ENCODE measurements at regions not wholly inside any gene's neighbourhood (a gene's known extent, or its start where the extent isn't known, plus 50 kb on each side); places are given as distances from the start of the nearest gene placed in this dataset.
"Not testable (repeated sequence)": the region's sequence is repeated elsewhere in the genome, so short reads cannot be mapped to it uniquely, and the experiment has no call there.

DNA sequence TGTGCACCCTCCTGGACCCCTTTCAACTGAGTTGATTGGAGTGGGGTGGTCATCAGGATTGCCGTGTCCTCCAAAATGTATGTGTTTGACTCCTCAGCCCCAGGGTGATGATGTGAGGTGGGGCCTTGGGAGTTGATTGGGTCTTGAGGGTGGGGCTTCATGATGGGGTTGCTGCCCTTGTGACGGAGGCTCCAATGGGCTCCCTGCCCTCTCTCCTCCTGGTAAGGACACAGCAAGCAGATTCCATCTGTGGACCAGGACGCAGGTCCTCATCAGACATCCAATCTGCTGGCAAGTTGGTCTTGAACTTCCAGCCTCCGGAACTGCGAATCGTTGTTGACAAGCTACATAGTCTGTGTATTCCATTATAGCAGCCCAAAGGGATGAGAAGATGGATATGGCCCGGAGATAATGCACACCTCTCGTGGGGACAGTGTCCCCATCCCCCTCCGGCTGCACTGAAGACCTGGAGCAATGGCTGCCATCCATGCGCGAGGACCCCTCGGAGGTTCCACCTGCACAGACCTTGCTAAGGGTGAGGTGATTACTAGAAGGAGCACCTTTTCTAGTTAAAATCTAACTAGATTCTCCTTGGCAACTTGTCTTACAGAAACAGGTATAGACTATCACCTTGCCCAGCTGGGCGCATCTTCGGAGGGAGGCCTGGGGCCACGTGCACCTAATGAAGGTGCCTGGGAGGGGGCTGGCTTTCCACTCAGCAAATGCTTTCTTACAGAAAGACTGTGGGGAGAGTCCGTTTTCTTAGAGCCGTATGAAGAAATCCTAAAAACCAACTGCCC is 75.7 kb upstream of the IRX4 start:
- no peak overlapping the region for H3K27ac Mint-ChIP-seq
- no peaks in the 10 kb centered on the region for H3K4me1 Mint-ChIP-seq
- DNase-seq: no peak
- H3K36me3 Mint-ChIP-seq: no peaks in the 10 kb centered on the region
- H3K9me3 Mint-ChIP-seq: no peaks in the 10 kb centered on the region
- H3K4me3 Mint-ChIP-seq: no peak overlapping the region
- peaks cover 15% of the 10 kb centered on the region for H3K27me3 Mint-ChIP-seq

DNA sequence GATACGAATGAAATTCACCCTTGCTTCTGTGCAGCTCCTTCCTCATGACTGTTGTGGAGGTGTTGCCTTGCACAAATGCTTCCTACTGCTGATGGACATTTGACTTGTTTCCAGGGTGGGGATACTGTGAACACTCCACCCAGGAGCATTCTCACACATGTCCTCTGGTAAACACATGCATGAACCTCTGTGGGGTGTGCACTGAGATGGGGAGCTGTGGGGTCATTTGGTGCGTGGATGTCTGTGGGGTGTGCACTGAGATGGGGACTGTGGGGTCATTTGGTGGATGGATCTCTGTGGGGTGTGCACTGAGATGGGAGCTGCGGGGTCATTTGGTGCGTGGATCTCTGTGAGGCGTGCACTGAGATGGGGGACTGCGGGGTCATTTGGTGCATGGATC is 72.9 kb upstream of the IRX4 start:
- no peak overlapping the region for H3K4me3 Mint-ChIP-seq
- no peaks in the 10 kb centered on the region for H3K4me1 Mint-ChIP-seq
- H3K9me3 Mint-ChIP-seq: no peaks in the 10 kb centered on the region
- no peak for DNase-seq
- H3K27ac Mint-ChIP-seq: no peak overlapping the region
- H3K36me3 Mint-ChIP-seq: no peaks in the 10 kb centered on the region
- peaks cover 26% of the 10 kb centered on the region for H3K27me3 Mint-ChIP-seq

DNA sequence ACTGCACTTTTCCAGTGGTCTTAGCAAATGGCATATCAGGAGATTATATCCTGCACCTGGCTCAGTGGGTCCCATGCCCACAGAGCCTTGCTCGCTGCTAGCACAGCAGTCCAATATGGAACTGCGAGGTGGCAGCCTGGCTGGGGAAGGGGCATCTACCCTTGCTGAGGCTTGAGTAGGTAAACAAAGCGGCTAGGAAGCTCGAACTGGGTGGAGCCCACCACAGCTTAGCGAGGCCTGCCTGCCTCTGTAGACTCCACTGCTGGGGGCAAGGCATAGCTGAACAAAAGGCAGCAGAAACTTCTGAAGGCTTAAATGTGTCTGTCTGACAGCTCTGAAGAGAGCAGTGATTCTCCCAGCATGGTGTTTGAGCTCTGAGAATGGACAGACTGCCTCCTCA is 71.0 kb upstream of the IRX4 start:
- H3K27ac Mint-ChIP-seq, H3K9me3 Mint-ChIP-seq, DNase-seq, H3K4me1 Mint-ChIP-seq, H3K4me3 Mint-ChIP-seq, H3K36me3 Mint-ChIP-seq: not testable (repeated sequence)
- peaks cover 26% of the 10 kb centered on the region for H3K27me3 Mint-ChIP-seq

DNA sequence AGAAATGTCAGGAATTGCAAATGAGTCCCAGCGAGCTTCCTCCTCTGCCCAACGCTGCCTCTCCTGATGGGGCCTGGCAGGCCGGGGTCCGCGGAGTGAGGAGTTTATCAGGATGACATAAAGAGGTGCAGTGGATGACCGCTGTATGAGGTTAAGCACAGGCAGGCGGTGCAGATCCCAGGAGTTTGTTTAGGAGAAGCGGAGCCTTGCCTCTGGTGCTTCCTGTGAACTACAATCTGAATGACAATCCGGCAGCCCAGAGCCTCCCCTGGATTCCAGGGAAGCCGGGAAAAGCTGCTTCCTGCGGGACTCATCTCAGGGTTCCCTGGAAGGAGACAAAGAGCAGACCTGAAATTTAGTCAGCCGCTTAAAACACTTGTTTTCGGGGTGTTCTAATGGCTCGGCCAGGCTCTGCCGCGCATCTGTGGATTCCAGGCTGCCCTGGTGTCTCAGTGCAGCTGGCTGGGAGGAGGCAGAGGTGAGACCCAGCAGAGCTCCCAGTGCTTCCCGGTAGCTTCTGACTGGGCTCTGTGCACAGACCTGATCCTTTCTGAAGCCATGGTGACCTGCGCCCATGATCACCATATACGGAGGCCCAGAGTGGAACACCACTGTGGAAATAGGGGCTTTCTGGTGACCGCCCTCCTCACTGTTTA is 69.8 kb upstream of the IRX4 start:
- H3K9me3 Mint-ChIP-seq: no peaks in the 10 kb centered on the region
- H3K4me3 Mint-ChIP-seq: no peak overlapping the region
- no peaks in the 10 kb centered on the region for H3K4me1 Mint-ChIP-seq
- peaks cover 31% of the 10 kb centered on the region for H3K27me3 Mint-ChIP-seq
- H3K36me3 Mint-ChIP-seq: no peaks in the 10 kb centered on the region
- no peak for DNase-seq
- no peak overlapping the region for H3K27ac Mint-ChIP-seq

DNA sequence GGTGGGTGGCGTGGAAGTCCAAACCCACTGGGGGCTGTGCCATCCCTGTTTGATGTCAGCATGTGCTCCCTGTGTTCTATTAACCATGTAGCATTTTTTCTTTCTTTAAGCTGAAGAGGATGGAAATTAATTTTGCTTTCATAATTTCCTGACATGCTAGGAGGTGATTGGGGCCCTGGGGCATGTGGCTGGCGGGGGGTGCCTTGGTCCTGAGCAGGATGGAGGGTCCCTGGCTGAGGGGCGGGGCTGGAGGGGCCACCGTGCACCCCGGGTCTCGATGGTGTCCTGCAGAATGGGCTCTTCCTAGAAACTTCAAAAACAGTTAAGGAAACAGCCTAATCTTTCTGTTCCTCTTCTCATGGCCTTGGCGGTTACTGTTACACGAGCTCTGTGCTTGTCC is 69.3 kb upstream of the IRX4 start:
- no peak for DNase-seq
- H3K9me3 Mint-ChIP-seq: no peaks in the 10 kb centered on the region
- no peaks in the 10 kb centered on the region for H3K36me3 Mint-ChIP-seq
- peaks cover 33% of the 10 kb centered on the region for H3K27me3 Mint-ChIP-seq
- no peak overlapping the region for H3K27ac Mint-ChIP-seq
- H3K4me1 Mint-ChIP-seq: no peaks in the 10 kb centered on the region
- no peak overlapping the region for H3K4me3 Mint-ChIP-seq

DNA sequence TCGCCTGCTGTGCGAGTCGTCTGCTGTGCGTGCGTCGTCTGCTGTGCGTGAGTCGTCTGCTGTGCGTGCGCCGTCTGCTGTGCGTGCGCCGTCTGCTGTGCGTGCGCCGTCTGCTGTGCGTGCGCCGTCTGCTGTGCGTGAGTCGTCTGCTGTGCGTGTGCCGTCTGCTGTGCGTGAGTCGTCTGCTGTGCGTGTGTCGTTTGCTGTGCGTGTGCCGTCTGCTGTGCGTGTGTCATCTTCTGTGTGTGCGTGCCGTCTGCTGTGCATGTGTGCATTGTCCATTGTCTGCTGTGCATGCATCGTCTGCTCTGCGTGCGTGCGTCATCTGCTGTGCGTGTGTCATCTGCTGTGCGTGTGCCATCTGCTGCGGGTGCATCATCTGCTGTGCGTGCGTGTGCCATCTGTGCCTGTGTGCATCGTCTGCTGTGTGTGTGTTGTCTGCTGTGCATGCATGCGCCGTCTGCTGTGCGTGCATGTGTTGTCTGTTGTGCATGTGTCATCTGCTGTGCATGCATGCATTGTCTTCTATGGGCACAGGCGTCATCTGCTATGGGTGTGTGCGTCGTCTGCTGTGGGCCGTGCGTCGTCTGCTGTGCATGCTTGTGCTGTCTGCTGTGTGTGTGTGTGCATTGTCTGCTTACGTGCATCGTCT is 68.6 kb upstream of the IRX4 start:
- Mint-ChIP-seq H3K4me3 (no peak overlapping the region), H3K36me3 (no peaks in the 10 kb centered on the region), H3K9me3 (no peaks in the 10 kb centered on the region), H3K4me1 (no peaks in the 10 kb centered on the region), H3K27me3 (peaks cover 39% of the 10 kb centered on the region), H3K27ac (no peak overlapping the region)
- DNase-seq: no peak

DNA sequence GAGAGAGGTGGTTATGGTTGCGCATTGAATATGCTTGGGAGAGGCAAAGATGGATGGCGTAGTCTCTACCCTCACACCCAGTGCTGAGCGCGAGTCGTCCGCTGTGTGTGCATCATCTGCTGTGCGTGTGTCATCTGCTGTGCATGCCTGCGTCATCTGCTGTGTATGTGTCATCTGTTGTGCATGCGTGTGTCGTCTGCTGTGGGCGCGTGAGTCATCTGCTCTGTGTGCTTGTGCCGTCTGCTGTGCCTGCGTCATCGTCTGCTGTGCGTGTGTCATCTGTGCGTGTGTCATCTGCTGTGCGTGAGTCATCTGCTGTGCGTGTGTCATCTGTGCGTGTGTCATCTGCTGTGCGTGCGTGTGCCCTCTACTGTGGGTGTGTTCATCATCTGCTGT is 68.0 kb upstream of the IRX4 start:
- H3K9me3 Mint-ChIP-seq: no peaks in the 10 kb centered on the region
- peaks cover 44% of the 10 kb centered on the region for H3K27me3 Mint-ChIP-seq
- no peaks in the 10 kb centered on the region for H3K36me3 Mint-ChIP-seq
- no peak overlapping the region for H3K4me3 Mint-ChIP-seq
- no peak for DNase-seq
- H3K4me1 Mint-ChIP-seq: no peaks in the 10 kb centered on the region
- no peak overlapping the region for H3K27ac Mint-ChIP-seq

DNA sequence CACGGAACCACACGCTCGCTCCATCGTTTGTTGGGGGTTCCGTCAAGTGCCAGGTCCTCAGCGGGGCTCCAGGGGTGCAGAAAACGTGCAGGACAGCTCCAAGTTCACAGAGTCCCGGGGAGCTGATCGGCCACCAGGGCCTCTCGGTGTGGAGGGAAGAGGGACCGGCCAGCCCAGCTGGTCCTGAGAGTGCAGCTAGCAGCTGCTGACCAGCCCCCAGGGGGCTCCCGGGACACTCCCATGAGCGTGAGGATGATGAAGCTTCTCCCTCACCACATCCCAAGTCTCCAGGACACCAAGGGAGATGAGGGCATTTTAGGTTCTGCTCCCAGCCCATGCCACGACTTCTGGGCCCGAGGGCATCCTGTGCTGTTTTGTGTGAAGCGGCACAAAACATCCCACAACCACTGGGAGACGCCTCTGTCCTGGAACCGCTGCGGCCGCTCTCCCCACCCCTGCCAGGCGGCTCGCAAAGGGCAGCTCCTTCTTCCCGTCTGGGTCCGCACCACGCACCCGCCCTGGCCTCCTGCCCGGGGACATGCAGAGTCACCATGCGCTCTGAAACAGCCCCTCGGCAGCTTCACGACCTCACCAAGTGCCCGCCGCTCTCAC is 67.5 kb upstream of the IRX4 start:
- Mint-ChIP-seq H3K4me1 (no peaks in the 10 kb centered on the region), H3K9me3 (no peaks in the 10 kb centered on the region), H3K27ac (no peak overlapping the region), H3K27me3 (peaks cover 44% of the 10 kb centered on the region), H3K4me3 (no peak overlapping the region), H3K36me3 (no peaks in the 10 kb centered on the region)
- no peak for DNase-seq

DNA sequence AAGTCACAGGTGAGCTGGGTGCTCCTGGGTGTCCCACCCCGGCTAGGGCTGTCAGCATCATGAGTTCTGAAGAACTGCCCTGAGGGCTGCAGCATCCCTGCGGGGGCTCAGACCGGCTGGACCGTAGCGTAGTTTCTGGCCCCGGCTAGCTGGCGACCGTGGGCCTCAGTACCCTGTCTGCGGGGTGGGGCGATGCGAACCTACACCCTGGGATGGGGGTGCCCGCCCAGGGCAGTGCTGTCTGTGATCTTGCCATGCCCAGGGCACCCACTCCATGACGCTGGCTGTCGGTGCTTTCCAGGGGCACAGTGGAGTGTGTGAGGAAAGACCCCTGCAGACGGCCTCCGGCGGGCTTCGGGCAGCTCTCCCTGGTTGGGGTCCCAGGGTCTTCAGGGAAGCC is 66.5 kb upstream of the IRX4 start:
- H3K4me1 Mint-ChIP-seq: no peaks in the 10 kb centered on the region
- no peak overlapping the region for H3K4me3 Mint-ChIP-seq
- DNase-seq: no peak
- H3K27me3 Mint-ChIP-seq: peaks cover 44% of the 10 kb centered on the region
- H3K9me3 Mint-ChIP-seq: no peaks in the 10 kb centered on the region
- H3K27ac Mint-ChIP-seq: no peak overlapping the region
- H3K36me3 Mint-ChIP-seq: no peaks in the 10 kb centered on the region

DNA sequence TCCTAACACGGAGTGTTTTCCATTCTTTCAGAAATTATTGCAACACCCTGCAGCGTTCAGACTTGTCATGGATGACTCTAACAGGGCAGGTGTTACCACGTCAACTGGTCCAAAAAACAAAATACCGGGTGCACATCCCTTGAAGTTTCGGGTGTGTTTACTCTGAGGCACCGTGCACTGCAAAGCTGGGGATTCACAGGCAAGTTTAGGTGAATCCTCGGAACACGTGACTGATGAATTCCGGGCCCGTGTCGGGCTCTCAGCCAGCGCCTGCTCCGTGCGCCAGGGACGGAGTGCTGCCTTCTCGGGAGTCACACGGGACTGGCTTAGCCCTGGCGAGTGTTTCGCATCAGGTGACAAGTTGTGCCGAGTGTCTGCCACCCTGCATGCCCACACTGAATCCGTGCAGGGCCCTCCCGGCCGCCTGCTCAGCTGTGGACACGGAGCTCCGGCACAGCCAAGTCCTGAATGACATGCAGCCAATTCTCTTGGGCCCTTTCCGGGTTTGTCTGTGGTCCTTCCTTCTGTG is 66.0 kb upstream of the IRX4 start:
- H3K9me3 Mint-ChIP-seq: no peaks in the 10 kb centered on the region
- H3K36me3 Mint-ChIP-seq: no peaks in the 10 kb centered on the region
- no peak overlapping the region for H3K27ac Mint-ChIP-seq
- no peak overlapping the region for H3K4me3 Mint-ChIP-seq
- H3K4me1 Mint-ChIP-seq: no peaks in the 10 kb centered on the region
- peaks cover 44% of the 10 kb centered on the region for H3K27me3 Mint-ChIP-seq
- no peak for DNase-seq

DNA sequence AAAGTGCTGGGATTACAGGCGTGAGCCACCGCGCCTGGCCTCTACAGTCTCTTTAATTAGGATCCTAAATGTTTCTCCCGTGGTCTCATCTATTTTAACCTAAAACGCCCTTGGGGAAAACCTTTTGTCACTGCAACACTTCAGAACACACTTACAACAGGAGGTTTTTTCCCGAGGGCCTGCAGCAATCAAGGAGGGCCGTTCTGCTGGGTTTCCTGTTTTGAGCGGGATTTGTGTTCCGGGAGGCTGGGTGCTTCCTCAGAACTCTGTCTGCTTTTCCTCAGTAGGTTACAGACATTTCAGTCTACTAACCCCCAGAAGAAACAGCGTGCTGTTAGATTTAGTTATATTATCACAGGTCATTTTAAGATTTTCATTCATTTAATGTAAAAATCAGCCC is 65.4 kb upstream of the IRX4 start:
- peaks cover 39% of the 10 kb centered on the region for H3K27me3 Mint-ChIP-seq
- H3K36me3 Mint-ChIP-seq: no peaks in the 10 kb centered on the region
- DNase-seq: no peak
- H3K4me3 Mint-ChIP-seq: no peak overlapping the region
- no peaks in the 10 kb centered on the region for H3K4me1 Mint-ChIP-seq
- no peak overlapping the region for H3K27ac Mint-ChIP-seq
- no peaks in the 10 kb centered on the region for H3K9me3 Mint-ChIP-seq

DNA sequence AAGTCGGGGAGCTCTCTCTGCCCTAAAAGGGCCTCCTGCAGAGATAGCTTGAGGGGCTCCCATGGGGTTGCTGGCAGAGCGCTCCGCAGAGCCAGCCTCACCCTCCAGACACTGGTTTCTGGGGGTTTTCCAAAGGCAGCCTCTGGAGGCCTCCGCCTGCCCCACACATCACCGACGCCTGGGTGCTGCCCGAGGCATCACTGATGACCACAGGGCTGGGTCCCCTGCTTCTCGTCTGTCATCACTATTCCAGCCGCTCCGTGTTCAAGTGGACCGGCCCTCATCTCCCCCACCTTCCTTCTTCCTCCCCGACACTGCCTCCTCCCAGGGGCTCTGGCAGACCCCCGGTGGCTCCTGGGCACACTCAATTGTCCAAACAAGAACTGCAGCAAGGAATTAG is 64.1 kb upstream of the IRX4 start:
- Mint-ChIP-seq H3K9me3 (no peaks in the 10 kb centered on the region), H3K4me1 (no peaks in the 10 kb centered on the region), H3K4me3 (no peak overlapping the region), H3K27me3 (peaks cover 25% of the 10 kb centered on the region), H3K27ac (no peak overlapping the region), H3K36me3 (no peaks in the 10 kb centered on the region)
- DNase-seq: no peak

DNA sequence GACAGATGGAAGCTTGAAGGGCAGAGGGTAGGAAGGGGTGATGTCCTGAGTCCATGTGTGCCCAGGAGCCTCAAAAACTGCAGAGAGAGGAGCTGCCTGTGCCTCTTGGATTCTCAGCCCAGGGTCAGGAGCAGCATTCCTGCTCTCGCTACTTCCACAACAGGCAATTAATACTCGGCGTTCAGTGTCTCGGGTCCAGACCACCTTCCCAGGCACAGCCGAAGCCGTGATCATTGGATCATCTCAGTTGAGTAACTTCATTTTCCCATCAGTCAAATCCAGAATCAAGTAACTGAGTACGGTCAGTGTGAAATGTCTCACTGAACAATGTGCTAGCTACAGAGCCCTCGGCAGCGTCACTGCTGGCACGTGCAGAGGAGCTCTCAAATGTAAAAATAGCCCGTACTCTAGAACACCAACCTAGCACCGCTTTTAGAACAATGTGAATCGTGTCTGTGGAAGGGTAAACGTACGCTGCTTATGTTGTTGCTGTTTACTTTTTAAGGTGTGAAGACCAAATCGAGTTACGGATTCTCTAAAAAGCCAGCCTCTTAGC is 63.5 kb upstream of the IRX4 start:
- H3K9me3 Mint-ChIP-seq: no peaks in the 10 kb centered on the region
- peaks cover 20% of the 10 kb centered on the region for H3K27me3 Mint-ChIP-seq
- no peaks in the 10 kb centered on the region for H3K36me3 Mint-ChIP-seq
- no peak overlapping the region for H3K4me3 Mint-ChIP-seq
- H3K27ac Mint-ChIP-seq: no peak overlapping the region
- H3K4me1 Mint-ChIP-seq: no peaks in the 10 kb centered on the region
- no peak for DNase-seq

DNA sequence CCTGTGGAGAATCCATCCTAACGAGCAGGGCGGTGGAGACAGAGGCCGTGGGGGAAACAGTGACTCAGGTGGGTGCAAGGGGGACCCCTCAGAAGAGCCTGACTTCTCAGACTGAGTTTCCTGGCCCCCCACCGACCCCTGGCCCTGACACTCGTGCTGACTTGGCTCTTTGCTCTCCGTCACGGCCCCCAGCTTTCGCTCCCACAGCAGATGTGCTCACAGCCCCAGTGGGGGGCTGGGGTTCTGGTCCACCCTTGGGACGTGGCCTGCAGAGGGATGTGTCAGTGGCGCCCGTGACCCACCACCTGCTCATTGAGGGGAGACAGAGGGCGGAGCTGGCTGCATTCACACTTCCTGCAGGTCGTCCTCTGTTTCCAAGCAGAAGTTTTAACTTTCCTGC is 62.9 kb upstream of the IRX4 start:
- Mint-ChIP-seq H3K27me3 (peaks cover 17% of the 10 kb centered on the region), H3K9me3 (no peaks in the 10 kb centered on the region), H3K27ac (no peak overlapping the region)

DNA sequence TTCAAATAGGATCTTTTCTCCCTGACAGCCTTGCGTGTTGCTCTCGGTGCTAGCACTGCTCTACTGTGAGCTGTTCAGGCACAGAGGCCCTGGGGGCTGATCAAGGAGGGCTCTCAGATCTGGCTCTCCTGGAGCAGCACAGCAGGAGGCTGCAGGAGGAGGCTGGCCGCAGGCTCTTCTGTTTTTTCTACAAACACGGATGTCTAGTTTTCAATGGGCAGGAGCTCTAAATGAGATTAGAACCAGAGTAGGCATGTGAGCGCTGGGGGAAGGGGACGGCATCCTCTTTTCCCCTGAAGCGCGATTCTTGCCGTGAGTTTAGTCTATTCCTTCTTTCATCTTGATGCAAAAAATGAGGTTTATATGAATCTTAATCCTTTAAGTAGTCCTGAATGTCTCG is 61.7 kb upstream of the IRX4 start:
- Mint-ChIP-seq H3K4me1 (no peaks in the 10 kb centered on the region), H3K36me3 (no peaks in the 10 kb centered on the region), H3K27ac (no peak overlapping the region), H3K27me3 (peaks cover 17% of the 10 kb centered on the region), H3K9me3 (no peaks in the 10 kb centered on the region), H3K4me3 (no peak overlapping the region)
- DNase-seq: no peak

More for the DNA sequence above, 62.9 kb upstream of the IRX4 start:
- Mint-ChIP-seq H3K4me3 (no peak overlapping the region), H3K4me1 (no peaks in the 10 kb centered on the region), H3K36me3 (no peaks in the 10 kb centered on the region)
- DNase-seq: no peak

Data from activated naive CD8-positive, alpha-beta T cell treated with anti-CD3 and anti-CD28 coated beads for 36 hours (primary cell).